HepG2 (cell line): ENCODE measurements at regions not wholly inside any gene's neighbourhood (a gene's known extent, or its start where the extent isn't known, plus 50 kb on each side); places are given as distances from the start of the nearest gene placed in this dataset.

Experiments
- ATAC-seq: fragments of 200-7000 bp; cut with Tn5 transposase; 3 replicates; pipeline ENCODE4 v1.9.1; 2020; ENCODE audit warnings: mild to moderate bottlenecking, moderate library complexity
- BruUV-seq: library from RNA; stranded (reverse); fragments of 400-500 nt; replicated peaks from 2 replicates; lab custom pipeline; 2021; lab: Mats Ljungman, UMichigan
- CTCF ChIA-PET: fragments of 300-600 bp; formaldehyde crosslinking; extraction: SDS; loops from one replicate; lab custom pipeline; 2021; ENCODE audit warnings: low total read pairs, inconsistent platforms, low intra/inter-chr PET ratio; lab: Yijun Ruan, JAX
- POLR2A ChIA-PET: fragments of 350-600 bp; sonication (Branson Sonifier 250); formaldehyde crosslinking; loops from one replicate; lab custom pipeline; 2020; ENCODE audit warnings: antibody characterized with exemption, inconsistent platforms; lab: Yijun Ruan, JAX
- DNase-seq: peaks from one replicate; pipeline ENCODE4 v3.0.0-alpha.2; 2015; ENCODE audit warnings: low spot score
- FAIRE-seq: peaks from 3 replicates; lab custom pipeline; 2011; peaks lifted over from hg19 to GRCh38; lab: Jason Lieb, UNC
- H2AFZ ChIP-seq: one replicate; pipeline ENCODE4 v1.6.1; 2011; ENCODE audit warnings: low read length, inconsistent platforms
- H3K27ac ChIP-seq: fragments of 300-600 bp; 3 replicates; pipeline ENCODE4 v1.8.0; 2011; ENCODE audit warnings: mixed run types, mild to moderate bottlenecking, mixed read lengths, low read length, inconsistent platforms; ENCODE audit not compliant: insufficient read depth; ENCODE audit errors: extremely low read length
- H3K27me3 ChIP-seq, 2 experiments: fragments of 200-600 bp in 1 of 2; 2 replicates in 1 of 2; 3 replicates in 1 of 2; pipeline versions ENCODE4 v1.6.0 to v1.8.0; 2011; ENCODE audit warnings: low read length in 2 of 2, mild to moderate bottlenecking in 2 of 2, moderate library complexity in 2 of 2, inconsistent platforms in 1 of 2; ENCODE audit not compliant: insufficient read depth in 2 of 2, control insufficient read depth in 1 of 2
- H3K36me3 ChIP-seq, 2 experiments: fragments of 200-600 bp in 1 of 2; replicated peaks in 1 of 2; 2 replicates in 1 of 2; 3 replicates in 1 of 2; pipeline versions ENCODE4 v1.5.1 to v1.8.0; 2011; ENCODE audit warnings: low read length in 2 of 2, inconsistent platforms in 1 of 2; ENCODE audit not compliant: insufficient read depth in 2 of 2, control insufficient read depth in 1 of 2
- H3K4me1 ChIP-seq: 2 replicates; pipeline ENCODE4 v1.5.1; 2012; ENCODE audit warnings: low read length, inconsistent platforms; ENCODE audit not compliant: insufficient read depth
- H3K4me2 ChIP-seq: 2 replicates; pipeline ENCODE4 v1.6.0; 2011; ENCODE audit warnings: low read depth, low read length, inconsistent platforms
- H3K4me3 ChIP-seq, 3 experiments: fragments of 200-600 bp in 1 of 3; sonication (generic), shearing (Covaris generic) in 1 of 3; replicated peaks in 1 of 3; 2 replicates each; pipeline ENCODE4 v1.5.1; 2011 to 2016; ENCODE audit warnings: low read length in 3 of 3, inconsistent platforms in 2 of 3, low read depth in 2 of 3, mild to moderate bottlenecking in 2 of 3, control low read depth in 1 of 3, mixed read lengths in 1 of 3; ENCODE audit not compliant: insufficient read depth in 1 of 3
- H3K79me2 ChIP-seq: one replicate; pipeline ENCODE4 v1.6.1; 2011; ENCODE audit warnings: low read length, inconsistent platforms; ENCODE audit not compliant: insufficient read depth
- H3K9ac ChIP-seq: 2 replicates; pipeline ENCODE4 v1.6.0; 2011; ENCODE audit warnings: mild to moderate bottlenecking, low read depth, low read length, inconsistent platforms; ENCODE audit not compliant: insufficient read depth
- H3K9me3 ChIP-seq: 2 replicates; pipeline ENCODE4 v1.5.1; 2012; ENCODE audit warnings: mild to moderate bottlenecking, low read length
- H4K20me1 ChIP-seq: 2 replicates; pipeline ENCODE4 v1.6.0; 2011; ENCODE audit warnings: inconsistent platforms, mild to moderate bottlenecking, low read length, moderate library complexity; ENCODE audit not compliant: insufficient read depth
- AKNA ChIP-seq: sonication (generic); formaldehyde crosslinking; IDR thresholded peaks from 2 replicates; pipeline ENCODE4 v1.4.0; 2020; ENCODE audit warnings: missing genetic modification reagents, borderline replicate concordance
- ETV6 ChIP-seq: sonication (generic); formaldehyde crosslinking; conservative IDR thresholded peaks from 2 replicates; pipeline ENCODE4 v1.4.0; 2020; ENCODE audit warnings: missing genetic modification reagents
- JDP2 ChIP-seq: sonication (generic); formaldehyde crosslinking; IDR thresholded peaks from 2 replicates; pipeline ENCODE4 v1.8.1; 2022; ENCODE audit warnings: missing genetic modification reagents, borderline replicate concordance
- KDM5B ChIP-seq: sonication (generic); formaldehyde crosslinking; IDR thresholded peaks from 2 replicates; pipeline ENCODE4 v1.4.0; 2020; ENCODE audit warnings: missing genetic modification reagents, mild to moderate bottlenecking, borderline replicate concordance
- MYPOP ChIP-seq: sonication (generic); formaldehyde crosslinking; IDR thresholded peaks from 2 replicates; pipeline ENCODE4 v1.8.1; 2023; ENCODE audit warnings: mild to moderate bottlenecking, moderate library complexity, missing genetic modification reagents
- SIN3B ChIP-seq: fragments of 150-350 bp; IDR thresholded peaks from 2 replicates; pipeline ENCODE4 v1.6.1; 2014; ENCODE audit warnings: low read length
- TFDP2 ChIP-seq: sonication (generic); formaldehyde crosslinking; IDR thresholded peaks from 2 replicates; pipeline ENCODE4 v1.4.0; 2020; ENCODE audit warnings: missing genetic modification reagents
- U2AF1 ChIP-seq: fragments of 200-400 bp; formaldehyde crosslinking; optimal IDR thresholded peaks from 2 replicates; pipeline ENCODE3; 2017; ENCODE audit warnings: mild to moderate bottlenecking, low read depth, low read length
- ZFX ChIP-seq: sonication (generic); formaldehyde crosslinking; IDR thresholded peaks from 2 replicates; pipeline ENCODE4 v1.4.0; 2020; ENCODE audit warnings: mild to moderate bottlenecking, low read depth, missing genetic modification reagents, moderate library complexity
- ZNF569 ChIP-seq: sonication (generic); formaldehyde crosslinking; IDR thresholded peaks from 2 replicates; pipeline ENCODE4 v1.5.0; 2020; ENCODE audit warnings: mild to moderate bottlenecking, missing genetic modification reagents, moderate library complexity, borderline replicate concordance
- ZNF780A ChIP-seq: sonication (generic); formaldehyde crosslinking; IDR thresholded peaks from 2 replicates; pipeline ENCODE4 v1.8.0; 2022; ENCODE audit warnings: mild to moderate bottlenecking, missing genetic modification reagents, moderate library complexity
- WGBS: methylation state at CpG from one replicate; pipeline ENCODE4 v1.1.6; 2017; ENCODE audit warnings: low lambda C conversion rate; 5-methylcytosine and 5-hydroxymethylcytosine counted together
- in situ Hi-C: cut with HindIII; loops from 2 replicates; pipeline ENCODE4 v1.10.0; 2017; ENCODE audit warnings: low pct_unique_long_range_greater_than_20kb; ENCODE audit not compliant: extremely low pct_ligation_motif_present
- intact Hi-C: fragments of 100-400 bp; cut with micrococcal nuclease; formaldehyde crosslinking; loops from one replicate; pipeline ENCODE4 v1.10.0; 2022; ENCODE audit not compliant: unreplicated experiment

- no peaks in the 10 kb centered on the region for H3K4me1 ChIP-seq
- no peaks in the 10 kb centered on the region for H3K79me2 ChIP-seq
- no peak overlapping the region for H3K4me3 ChIP-seq
- BruUV-seq: no TSS peak
- no peak overlapping the region for H3K27ac ChIP-seq
- H3K9ac ChIP-seq: no peak overlapping the region
- no peaks in the 10 kb centered on the region for H3K9me3 ChIP-seq
- intact Hi-C loops: no loop called here
- ChIA-PET CTCF (no interaction called here), POLR2A (no interaction called here)
- no peak overlapping the region for H3K4me2 ChIP-seq
- in situ Hi-C loops: no loop called here
- H4K20me1 ChIP-seq: no peaks in the 10 kb centered on the region
- FAIRE-seq (no peak), DNase-seq (no peak), ATAC-seq (no peak)
- H3K27me3 ChIP-seq: no peaks in the 10 kb centered on the region
- no peaks in the 10 kb centered on the region for H3K36me3 ChIP-seq
- H2AFZ ChIP-seq: no peak overlapping the region
- no peak for TF ChIP-seq ZFX (CRISPR knock-in tag)
- TF ChIP-seq JDP2 (CRISPR knock-in tag): no peak
- TF ChIP-seq ETV6 (CRISPR knock-in tag): no peak
- no peak for TF ChIP-seq SIN3B
- 26% methylated on average over 1 of the region's 1 CpG for WGBS
Measured at GRCh38 chr3:29140666-29141065, 140.2 kb upstream of the RBMS3 start.

- WGBS: 1% methylated on average over 4 of the region's 4 CpGs
- BruUV-seq: no TSS peak
- Histone ChIP-seq H3K4me2 (no peak overlapping the region), H3K9ac (no peak overlapping the region), H3K36me3 (no peaks in the 10 kb centered on the region), H3K79me2 (no peaks in the 10 kb centered on the region), H3K9me3 (no peaks in the 10 kb centered on the region), H2AFZ (no peak overlapping the region), H3K4me3 (no peak overlapping the region), H3K4me1 (no peaks in the 10 kb centered on the region), H3K27me3 (no peaks in the 10 kb centered on the region), H4K20me1 (no peaks in the 10 kb centered on the region), H3K27ac (no peak overlapping the region)
- ChIA-PET POLR2A (no interaction called here), CTCF (no interaction called here)
- in situ Hi-C loops: no loop called here
- DNase-seq (no peak), ATAC-seq (no peak), FAIRE-seq (no peak)
- intact Hi-C loops: no loop called here
- TF ChIP-seq U2AF1: no peak
- no peak for TF ChIP-seq KDM5B (CRISPR knock-in tag)
- no peak for TF ChIP-seq ZNF569 (CRISPR knock-in tag)
- TF ChIP-seq AKNA (CRISPR knock-in tag): no peak
- no peak for TF ChIP-seq TFDP2
- TF ChIP-seq ZNF780A (CRISPR knock-in tag): no peak
- TF ChIP-seq MYPOP (CRISPR knock-in tag): no peak
Measured at GRCh38 chr3:29141197-29141917, 139.5 kb upstream of the RBMS3 start.
